ENCODE measurements at regions not wholly inside any gene's neighbourhood (a gene's known extent, or its start where the extent isn't known, plus 50 kb on each side); places are given as distances from the start of the nearest gene placed in this dataset.

DNA sequence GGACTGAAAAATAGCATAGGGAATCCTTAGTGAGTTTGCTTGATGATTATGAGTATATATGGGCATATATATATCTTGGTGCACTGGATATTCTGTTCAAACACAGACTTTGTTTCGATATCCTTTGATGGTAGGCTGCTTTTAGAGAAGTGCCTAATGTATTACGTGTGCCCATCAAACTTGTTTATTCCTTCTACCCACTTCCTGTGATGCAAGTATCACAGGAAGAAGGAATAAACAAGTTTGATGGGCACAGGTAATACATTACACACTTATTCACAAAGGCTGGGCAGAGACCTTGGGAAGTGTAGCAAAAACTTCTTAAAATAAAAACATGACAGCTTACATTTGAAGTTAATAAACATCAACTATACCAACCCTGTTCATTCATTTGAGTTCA is 364.2 kb downstream of the CHSY3 start:
- ChIA-PET POLR2A (ENCODE audit: partially characterized antibody) (no interaction called here), CTCF (ENCODE audit: partially characterized antibody) (no interaction called here)
- H3K79me2 ChIP-seq (ENCODE audit: control insufficient read depth in 1 of 2, insufficient read depth in 2 of 2, low read length in 2 of 2): no peaks in the 10 kb centered on the region
- no peak overlapping the region for H2BK5ac ChIP-seq (ENCODE audit: low read depth, low read length)
- peaks cover 2 to 22% (median 9%) of the 10 kb centered on the region in 4 experiments; a peak in 6 of 7 replicates for H3K27me3 ChIP-seq (replicated peaks in 1 of 4; ENCODE audit: control insufficient read depth in 3 of 4, extremely low read depth in 1 of 4, insufficient read depth in 3 of 4, low read length in 3 of 4)
- H2AK5ac ChIP-seq (ENCODE audit: low read depth, low read length): no peak overlapping the region
- 97% methylated on average over 2 of the region's 2 CpGs; no CpG with 5 or more reads in 1 of the 2 experiments for WGBS, 2 experiments (ENCODE audit: extremely low coverage in 1 of 2, insufficient coverage in 1 of 2, insufficient read length in 1 of 2, insufficient replicate concordance in 2 of 2, low coverage in 1 of 2, low lambda C conversion rate in 2 of 2, missing lambda C conversion rate in 1 of 2)
- H3K23me2 ChIP-seq (ENCODE audit: low read depth, low read length): no peaks in the 10 kb centered on the region
- no peak overlapping the region for H3K18ac ChIP-seq (ENCODE audit: extremely low read depth, low read length)
- H4K91ac ChIP-seq (replicated peaks; ENCODE audit: insufficient read length, low read length): no peak overlapping the region
- no peak for TF ChIP-seq EP300 (IDR thresholded peaks at IDR 0.05; ENCODE audit: borderline replicate concordance in 1 of 2, low read depth in 2 of 2, low read length in 2 of 2)
- TF ChIP-seq BACH1 (IDR thresholded peaks at IDR 0.05; ENCODE audit: low read length): no peak
- H3K4me1 ChIP-seq (replicated peaks in 1 of 4; ENCODE audit: control insufficient read depth in 3 of 4, insufficient read depth in 4 of 4, low read length in 3 of 4): no peaks in the 10 kb centered on the region
- no peak overlapping the region for H3K23ac ChIP-seq (ENCODE audit: insufficient read length)
- no peak overlapping the region for H3K9ac ChIP-seq (replicated peaks in 1 of 4; ENCODE audit: extremely low read depth in 1 of 4, low read depth in 3 of 4, low read length in 3 of 4)
- H4K20me1 ChIP-seq (replicated peaks in 1 of 2; ENCODE audit: control insufficient read depth in 1 of 2, insufficient read depth in 2 of 2, low read length in 2 of 2): no peaks in the 10 kb centered on the region
- no peak overlapping the region for H2BK15ac ChIP-seq (ENCODE audit: low read length)
- H3K4ac ChIP-seq (replicated peaks; ENCODE audit: insufficient read length, low read depth, low read length): no peak overlapping the region
- no peak overlapping the region for H2AFZ ChIP-seq (ENCODE audit: low read length)
- H3K4me3 ChIP-seq (ENCODE audit: extremely low read depth in 1 of 4, insufficient read depth in 2 of 4, low read depth in 3 of 4, low read length in 4 of 4): no peak overlapping the region
- H3K14ac ChIP-seq (ENCODE audit: insufficient read length): no peak overlapping the region
- H3K79me1 ChIP-seq (ENCODE audit: low read depth, low read length): no peaks in the 10 kb centered on the region
- no peaks in the 10 kb centered on the region for H3K36me3 ChIP-seq (ENCODE audit: control insufficient read depth in 2 of 4, insufficient read depth in 4 of 4, low read length in 3 of 4)
- no peak overlapping the region for H4K5ac ChIP-seq (ENCODE audit: insufficient read length, low read depth, low read length)
- H3K56ac ChIP-seq (replicated peaks; ENCODE audit: insufficient read length, low read depth, low read length): no peak overlapping the region
- no peak overlapping the region for H2BK120ac ChIP-seq (replicated peaks; ENCODE audit: low read depth, low read length)
- H2BK20ac ChIP-seq (ENCODE audit: low read length): no peak overlapping the region
- FAIRE-seq (no peak), DNase-seq (ENCODE audit: low read depth in 1 of 2, low spot score in 2 of 2) (no peak)
- no peak overlapping the region for H3K27ac ChIP-seq (ENCODE audit: low read depth, low read length)
- H4K8ac ChIP-seq (ENCODE audit: extremely low read depth, insufficient read depth, low read length): no peak overlapping the region
- no peak overlapping the region for H2BK12ac ChIP-seq (ENCODE audit: low read depth, low read length)
- H3K4me2 ChIP-seq (ENCODE audit: insufficient read depth in 1 of 2, low read depth in 2 of 2, low read length in 2 of 2): no peak overlapping the region
- no peaks in the 10 kb centered on the region for H3K9me3 ChIP-seq (ENCODE audit: insufficient read depth in 2 of 2, low read depth in 1 of 2, low read length in 1 of 2)

Measured in H1 (cell line).